ENCODE measurements at regions not wholly inside any gene's neighbourhood (a gene's known extent, or its start where the extent isn't known, plus 50 kb on each side); places are given as distances from the start of the nearest gene placed in this dataset.

GRCh38 chr15:29410338-29410737 is 140.7 kb upstream of the NSMCE3 start:
- no peaks in the 10 kb centered on the region for H3K9me3 ChIP-seq
- H3K27ac ChIP-seq (replicated peaks in 1 of 4), result no peak overlapping the region
- no peak for DNase-seq (ENCODE audit: extremely low spot score)
- H3K4me3 ChIP-seq, result no peak overlapping the region
- no peaks in the 10 kb centered on the region for H3K36me3 ChIP-seq
- no peaks in the 10 kb centered on the region for H3K27me3 ChIP-seq
- intact Hi-C loops (cut with DNase I), result no loop called here
- H3K4me1 ChIP-seq, result no peaks in the 10 kb centered on the region
- no peak for TF ChIP-seq EP300 (IDR thresholded peaks at IDR 0.05)
- TF ChIP-seq CTCF (IDR thresholded peaks at IDR 0.05), result no peak
- TF ChIP-seq POLR2A (IDR thresholded peaks at IDR 0.05; ENCODE audit: low read depth), result no peak
- TF ChIP-seq POLR2AphosphoS5 (IDR thresholded peaks at IDR 0.05), result no peak
- 75% methylated on average over 9 of the region's 9 CpGs for WGBS

GRCh38 chr15:29409890-29410289 is 140.3 kb upstream of the NSMCE3 start:
- intact Hi-C loops (cut with DNase I), result no loop called here
- Histone ChIP-seq H3K27me3 (peaks cover 0 to under 1% (median 0%) of the 10 kb centered on the region in 4 donors), H3K4me1 (no peaks in the 10 kb centered on the region), H3K36me3 (no peaks in the 10 kb centered on the region), H3K4me3 (no peak overlapping the region), H3K27ac (replicated peaks in 1 of 4) (no peak overlapping the region), H3K9me3 (no peaks in the 10 kb centered on the region)
- 79% methylated on average over 8 of the region's 8 CpGs for WGBS
- DNase-seq (ENCODE audit: extremely low spot score), result no peak
- TF ChIP-seq POLR2AphosphoS5 (IDR thresholded peaks at IDR 0.05) (no peak), POLR2A (IDR thresholded peaks at IDR 0.05; ENCODE audit: low read depth) (no peak), CTCF (IDR thresholded peaks at IDR 0.05) (no peak), EP300 (IDR thresholded peaks at IDR 0.05) (no peak)

- H3K4me1 ChIP-seq, result no peaks in the 10 kb centered on the region
- H3K27ac ChIP-seq (replicated peaks in 1 of 4), result no peak overlapping the region
- H3K4me3 ChIP-seq, result no peak overlapping the region
- peaks cover 0 to 14% (median 0%) of the 10 kb centered on the region in 4 donors for H3K27me3 ChIP-seq
- no peaks in the 10 kb centered on the region for H3K36me3 ChIP-seq
- TF ChIP-seq CTCF (IDR thresholded peaks at IDR 0.05) (no peak), EP300 (IDR thresholded peaks at IDR 0.05) (no peak), POLR2AphosphoS5 (IDR thresholded peaks at IDR 0.05) (no peak), POLR2A (IDR thresholded peaks at IDR 0.05; ENCODE audit: low read depth) (no peak)
- intact Hi-C loops (cut with DNase I), result no loop called here
- WGBS, result 95% methylated on average over 4 of the region's 12 CpGs
- no peak for DNase-seq (ENCODE audit: extremely low spot score)
- no peaks in the 10 kb centered on the region for H3K9me3 ChIP-seq
These were observed 135.9 kb upstream of the NSMCE3 start for GRCh38 chr15:29405564-29405963.

- no peak for DNase-seq (ENCODE audit: extremely low spot score)
- TF ChIP-seq POLR2A (IDR thresholded peaks at IDR 0.05; ENCODE audit: low read depth), result no peak
- no peak for TF ChIP-seq CTCF (IDR thresholded peaks at IDR 0.05)
- TF ChIP-seq POLR2AphosphoS5 (IDR thresholded peaks at IDR 0.05), result no peak
- no peak for TF ChIP-seq EP300 (IDR thresholded peaks at IDR 0.05)
- Histone ChIP-seq H3K4me1 (no peaks in the 10 kb centered on the region), H3K9me3 (no peaks in the 10 kb centered on the region), H3K4me3 (no peak overlapping the region), H3K27ac (replicated peaks in 1 of 4) (no peak overlapping the region), H3K27me3 (peaks cover 0 to 14% (median 0%) of the 10 kb centered on the region in 4 donors), H3K36me3 (no peaks in the 10 kb centered on the region)
- WGBS, result 52% methylated on average over 6 of the region's 8 CpGs
- intact Hi-C loops (cut with DNase I), result no loop called here
These were observed 134.2 kb upstream of the NSMCE3 start for GRCh38 chr15:29403772-29404171.

GRCh38 chr15:29401644-29402043 is 132.0 kb upstream of the NSMCE3 start:
- TF ChIP-seq CTCF (IDR thresholded peaks at IDR 0.05), result no peak
- intact Hi-C loops (cut with DNase I), result no loop called here
- no peak overlapping the region for H3K4me3 ChIP-seq
- 50% methylated on average over 7 of the region's 7 CpGs for WGBS
- DNase-seq (ENCODE audit: extremely low spot score), result no peak
- no peak overlapping the region for H3K27ac ChIP-seq (replicated peaks in 1 of 4)
- H3K4me1 ChIP-seq, result no peaks in the 10 kb centered on the region
- peaks cover 0 to 14% (median 0%) of the 10 kb centered on the region in 4 donors for H3K27me3 ChIP-seq
- H3K36me3 ChIP-seq, result no peaks in the 10 kb centered on the region
- H3K9me3 ChIP-seq, result no peaks in the 10 kb centered on the region
